GM21619 (cell line): ENCODE measurements at regions not wholly inside any gene's neighbourhood (a gene's known extent, or its start where the extent isn't known, plus 50 kb on each side); places are given as distances from the start of the nearest gene placed in this dataset.
"Not testable (repeated sequence)": the region's sequence is repeated elsewhere in the genome, so short reads cannot be mapped to it uniquely, and the experiment has no call there.

ENCODE experiments used
- ATAC-seq: cut with Tn5 transposase; IDR thresholded peaks from one replicate; pipeline ENCODE4 v1.9.1; 2021; ENCODE audit not compliant: unreplicated experiment

- not testable (repeated sequence) for ATAC-seq
Measured at GRCh38 chr16:29220647-29221191, 185.8 kb downstream of the NPIPB11 start.

- not testable (repeated sequence) for ATAC-seq
Measured at GRCh38 chr16:29219966-29220646, 186.4 kb downstream of the NPIPB11 start.

GRCh38 chr16:29219562-29219961 lies 186.9 kb downstream of the NPIPB11 start:
- ATAC-seq = not testable (repeated sequence)

- not testable (repeated sequence) for ATAC-seq
Measured at GRCh38 chr16:29218649-29219048, 187.9 kb downstream of the NPIPB11 start.

- ATAC-seq = not testable (repeated sequence)
Measured at GRCh38 chr16:29218171-29218570, 188.3 kb downstream of the NPIPB11 start.

- not testable (repeated sequence) for ATAC-seq
Measured at GRCh38 chr16:29217752-29218126, 188.8 kb downstream of the NPIPB11 start.

DNA sequence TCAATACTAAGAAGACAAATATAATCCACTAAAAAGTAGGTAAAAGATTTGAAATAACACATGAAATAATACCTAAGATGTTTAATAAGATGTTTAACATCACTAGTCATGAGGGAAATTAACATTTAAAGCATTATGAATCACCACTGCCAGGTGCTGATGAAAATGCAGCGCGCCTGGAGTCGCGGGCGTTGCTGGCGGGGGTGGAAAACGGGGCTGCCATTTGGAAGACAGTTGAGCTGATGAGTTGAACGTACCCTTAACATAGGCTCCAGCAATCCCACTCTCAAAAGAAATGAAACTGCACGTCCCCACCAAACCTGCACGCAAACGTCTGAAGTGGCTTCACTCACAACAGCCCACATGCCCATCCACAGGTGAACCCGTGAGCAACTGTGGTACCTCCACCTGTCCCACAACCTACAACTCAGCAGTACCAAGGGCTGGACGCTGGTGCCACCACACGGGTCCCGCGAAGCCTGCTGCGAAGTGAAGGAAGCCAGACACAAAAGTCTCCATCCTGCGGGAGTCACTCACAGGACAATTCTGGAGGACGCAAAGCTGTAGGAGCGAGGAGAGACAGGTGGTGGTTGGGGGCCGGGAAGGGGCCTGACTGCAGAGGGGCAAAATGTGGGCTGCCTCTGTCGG lies 189.3 kb downstream of the NPIPB11 start:
- ATAC-seq = not testable (repeated sequence)

DNA sequence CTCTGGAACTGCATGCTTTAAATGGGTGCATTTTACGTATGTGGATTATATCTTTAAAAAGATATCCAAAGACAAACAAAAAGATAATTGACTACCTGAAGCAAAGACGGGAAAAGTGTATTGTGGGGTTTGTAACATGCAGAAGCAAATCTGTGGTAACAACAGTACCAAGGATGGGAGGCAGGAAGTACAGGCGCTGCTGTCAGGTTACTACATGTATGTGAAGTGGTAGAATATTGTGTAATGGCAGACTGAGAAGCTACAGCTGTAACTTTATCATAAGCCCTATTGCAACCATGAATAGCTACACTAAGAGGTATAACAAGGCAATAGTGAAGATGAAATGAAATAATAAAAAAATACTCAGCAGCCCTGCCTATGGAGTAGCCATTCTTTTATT lies 192.7 kb downstream of the NPIPB11 start:
- not testable (repeated sequence) for ATAC-seq

- not testable (repeated sequence) for ATAC-seq
Measured at GRCh38 chr16:29213251-29213650, 193.3 kb downstream of the NPIPB11 start.

- ATAC-seq = not testable (repeated sequence)
Measured at GRCh38 chr16:29212084-29213027, 194.2 kb downstream of the NPIPB11 start.

- ATAC-seq = not testable (repeated sequence)
Measured at GRCh38 chr16:29211456-29211855, 195.1 kb downstream of the NPIPB11 start.

DNA sequence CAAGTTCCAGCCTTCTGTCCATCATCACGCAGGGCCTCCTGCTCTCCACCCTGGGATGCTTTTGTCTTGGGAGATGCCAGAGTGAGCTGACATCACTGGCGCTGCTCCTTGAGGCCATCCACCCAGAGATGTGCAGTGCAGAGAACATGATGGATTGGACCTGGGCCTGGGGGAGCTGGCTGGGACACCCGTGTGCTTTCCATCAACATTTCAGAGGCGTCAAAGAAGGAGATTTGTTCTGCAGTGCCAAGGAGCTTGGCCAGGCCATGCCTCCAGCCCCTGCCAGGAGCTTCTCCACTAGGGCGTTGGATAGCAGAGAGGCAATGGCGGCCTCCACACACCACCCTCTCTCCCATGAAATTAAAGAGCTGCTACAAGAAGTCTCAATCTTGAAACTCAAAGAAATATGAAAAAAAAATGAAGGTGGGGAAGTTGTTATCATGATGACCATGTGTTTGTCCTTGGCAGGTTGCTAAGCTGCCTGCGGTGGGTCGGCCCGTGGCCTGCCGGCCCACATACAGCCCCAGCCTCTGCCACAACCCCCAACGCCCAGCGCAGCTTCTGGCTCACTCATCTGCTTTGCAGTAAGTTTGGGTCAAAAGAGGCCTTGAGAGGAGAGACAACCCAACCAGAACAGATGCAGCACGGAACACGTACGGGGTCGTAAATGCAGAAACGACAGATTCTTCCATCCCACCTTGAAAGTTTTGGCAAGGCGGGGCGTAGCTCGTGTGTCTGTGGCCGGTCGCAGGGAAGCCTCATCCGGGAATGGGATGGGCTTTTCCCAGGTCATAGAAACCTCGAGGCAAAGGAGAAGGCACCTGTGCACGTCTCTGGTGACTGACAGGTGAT lies 196.0 kb downstream of the NPIPB11 start:
- not testable (repeated sequence) for ATAC-seq

DNA sequence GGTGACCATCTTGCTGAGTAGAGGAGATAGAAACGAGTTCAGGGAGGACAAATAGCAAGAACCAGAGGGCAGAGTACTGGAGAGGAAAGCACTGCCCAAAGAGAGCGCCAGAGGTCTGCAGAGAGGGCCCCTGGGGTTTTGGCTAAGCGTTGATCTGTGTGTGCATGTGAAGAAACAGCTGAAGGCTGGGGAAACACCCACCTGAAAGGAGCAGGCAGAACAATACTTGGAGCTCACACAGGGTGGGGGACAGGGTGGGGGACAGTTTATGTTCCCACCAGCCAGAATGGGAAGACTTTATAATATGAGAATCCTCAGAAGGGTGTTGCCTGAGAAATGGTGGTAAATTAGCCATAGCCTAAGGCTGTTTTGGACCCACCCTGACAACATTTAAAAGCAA lies 200.4 kb downstream of the NPIPB11 start:
- ATAC-seq = not testable (repeated sequence)

GRCh38 chr16:29205151-29205550 lies 201.4 kb downstream of the NPIPB11 start:
- ATAC-seq = not testable (repeated sequence)

GRCh38 chr16:29204806-29205135 lies 201.7 kb downstream of the NPIPB11 start:
- no peak for ATAC-seq

DNA sequence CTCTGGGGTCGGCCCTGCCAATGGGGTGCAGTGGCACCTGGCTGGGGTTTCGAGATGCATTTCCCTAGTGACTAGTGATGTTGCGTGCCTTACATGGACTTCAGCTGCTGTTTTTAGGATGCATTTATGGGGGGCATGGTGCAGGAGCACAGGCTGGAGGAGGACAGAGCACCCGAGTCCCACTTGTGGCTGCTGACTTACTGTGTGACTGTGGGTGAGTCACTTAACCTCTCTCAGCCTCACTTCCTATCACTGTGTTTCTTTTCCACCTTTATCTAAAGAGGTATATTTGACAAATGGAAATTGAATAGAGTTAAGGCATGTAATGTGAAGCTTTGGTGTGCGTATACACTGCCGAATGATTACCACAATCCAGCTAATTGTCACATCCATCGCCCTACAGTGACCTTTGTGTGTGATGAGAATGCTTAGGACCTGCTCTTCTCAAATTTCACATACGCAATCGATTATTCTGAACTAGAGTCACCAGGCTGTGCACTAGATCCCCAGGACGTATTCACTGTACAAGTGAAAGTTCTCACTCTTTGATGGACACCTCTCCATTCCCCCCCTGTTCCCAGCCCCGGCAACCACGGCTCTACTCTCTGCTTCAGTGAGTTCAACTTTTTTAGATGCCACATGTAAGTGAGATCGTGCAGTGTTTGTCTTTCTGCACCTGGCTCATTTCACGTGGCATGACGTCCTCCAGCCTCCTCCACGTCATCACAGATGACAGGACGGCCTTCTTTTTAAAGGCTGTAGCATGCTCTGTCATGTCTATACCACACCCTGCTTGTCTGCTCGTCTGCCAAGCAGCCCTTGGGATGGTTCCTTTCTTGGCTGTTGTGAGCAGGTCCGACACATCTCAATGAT lies 202.3 kb downstream of the NPIPB11 start:
- not testable (repeated sequence) for ATAC-seq

DNA sequence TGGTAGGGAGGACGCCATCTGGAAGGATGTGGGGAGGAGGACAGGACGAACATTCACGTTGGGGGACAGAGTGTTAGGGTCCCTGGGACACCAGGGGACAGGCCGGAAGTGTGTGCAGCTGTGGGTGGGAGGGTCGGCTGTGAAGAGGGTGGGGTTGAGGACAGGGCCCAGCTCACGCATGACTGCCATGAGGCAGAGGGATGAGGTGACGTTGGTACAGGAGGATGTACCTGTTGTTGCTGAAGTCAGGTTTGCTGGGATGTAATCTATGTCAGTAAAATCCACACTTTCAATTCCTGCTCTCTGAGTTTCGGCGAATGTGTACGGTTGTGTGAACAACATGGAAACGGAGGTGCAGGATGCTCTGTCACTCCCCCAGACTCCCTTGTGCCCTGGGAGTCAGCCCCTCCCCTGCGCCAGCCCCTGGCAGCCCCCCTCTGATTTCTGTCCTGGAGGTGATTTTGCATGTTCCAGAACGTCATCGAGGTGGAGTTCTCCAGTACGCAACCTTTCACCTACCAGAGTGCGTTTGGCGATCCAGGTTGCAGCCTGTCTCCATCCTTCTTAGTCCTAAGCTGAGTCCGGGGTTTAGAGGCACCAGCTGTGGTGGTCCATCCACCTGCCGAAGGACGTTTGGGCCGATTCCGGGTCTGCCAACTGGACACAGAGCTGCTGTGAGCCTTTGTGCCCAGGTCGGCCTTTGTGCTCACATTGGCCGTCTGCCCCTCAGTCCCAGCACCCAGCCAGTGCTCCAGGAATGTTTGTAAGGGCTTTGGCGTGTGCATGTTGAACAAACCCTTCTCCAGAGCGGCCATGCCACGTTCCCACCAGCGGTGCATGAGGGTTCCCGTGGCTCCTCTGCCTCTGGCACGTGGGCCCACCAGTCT lies 203.2 kb downstream of the NPIPB11 start:
- not testable (repeated sequence) for ATAC-seq

- ATAC-seq = not testable (repeated sequence)
Measured at GRCh38 chr16:29202642-29203041, 203.9 kb downstream of the NPIPB11 start.
